ENCODE measurements at regions not wholly inside any gene's neighbourhood (a gene's known extent, or its start where the extent isn't known, plus 50 kb on each side); places are given as distances from the start of the nearest gene placed in this dataset.

- H2AFZ ChIP-seq (ENCODE audit: control insufficient read depth, low read length): no peak overlapping the region
- DNase-seq (ENCODE audit: low read depth, low spot score): no peak
- no peak overlapping the region for H3K4me2 ChIP-seq (ENCODE audit: control insufficient read depth, extremely low read depth, insufficient read depth, low read depth, low read length)
- dilution Hi-C loops (cut with MboI; ENCODE audit: extremely low pct_ligation_motif_present, low sequenced_read_pairs): no loop called here
- H3K27me3 ChIP-seq (ENCODE audit: control insufficient read depth, extremely low read depth, insufficient read depth, low read length): peaks cover 7% of the 10 kb centered on the region
- H3K9ac ChIP-seq (ENCODE audit: control insufficient read depth, extremely low read depth, insufficient read depth, low read length): no peak overlapping the region
- no peaks in the 10 kb centered on the region for H3K79me2 ChIP-seq (ENCODE audit: control insufficient read depth, insufficient read depth, low read length)
- no peaks in the 10 kb centered on the region for H3K9me3 ChIP-seq (ENCODE audit: control insufficient read depth, low read depth, low read length)
- no peak overlapping the region for H3K27ac ChIP-seq (ENCODE audit: control insufficient read depth, insufficient read depth, low read length)
- H3K36me3 ChIP-seq (ENCODE audit: control insufficient read depth in 2 of 2, extremely low read depth in 1 of 2, insufficient read depth in 2 of 2, low read length in 2 of 2): no peaks in the 10 kb centered on the region
- H3K4me1 ChIP-seq (ENCODE audit: control insufficient read depth, extremely low read depth, insufficient read depth, low read length): no peaks in the 10 kb centered on the region
- no peaks in the 10 kb centered on the region for H4K20me1 ChIP-seq (ENCODE audit: control insufficient read depth, extremely low read depth, insufficient read depth, low read length)
- no peak for TF ChIP-seq EZH2 (IDR thresholded peaks at IDR 0.05; ENCODE audit: low read length)
- no peak for TF ChIP-seq CTCF (optimal IDR thresholded peaks at IDR 0.05 in 1 of 3, IDR thresholded peaks at IDR 0.05 in 1 of 3, conservative IDR thresholded peaks at IDR 0.05 in 1 of 3; ENCODE audit: extremely low read depth in 1 of 3, insufficient read depth in 2 of 3, low read length in 3 of 3)
- H3K9me1 ChIP-seq (ENCODE audit: control insufficient read depth, extremely low read depth, insufficient read depth, low read length): no peaks in the 10 kb centered on the region
- FAIRE-seq: no peak
- no peak overlapping the region for H3K4me3 ChIP-seq (ENCODE audit: control insufficient read depth in 2 of 3, extremely low read depth in 1 of 3, insufficient read depth in 2 of 3, low read depth in 1 of 3, low read length in 3 of 3)
Observed at GRCh38 chr7:32255036-32255435, 184.8 kb upstream of the PDE1C start.

GRCh38 chr7:32253299-32253698 lies 183.1 kb upstream of the PDE1C start:
- dilution Hi-C loops (cut with MboI; ENCODE audit: extremely low pct_ligation_motif_present, low sequenced_read_pairs): no loop called here
- Histone ChIP-seq H3K4me3 (ENCODE audit: control insufficient read depth in 2 of 3, extremely low read depth in 1 of 3, insufficient read depth in 2 of 3, low read depth in 1 of 3, low read length in 3 of 3) (no peak overlapping the region), H2AFZ (ENCODE audit: control insufficient read depth, low read length) (no peak overlapping the region), H3K4me2 (ENCODE audit: control insufficient read depth, extremely low read depth, insufficient read depth, low read depth, low read length) (no peak overlapping the region), H4K20me1 (ENCODE audit: control insufficient read depth, extremely low read depth, insufficient read depth, low read length) (no peaks in the 10 kb centered on the region), H3K4me1 (ENCODE audit: control insufficient read depth, extremely low read depth, insufficient read depth, low read length) (no peaks in the 10 kb centered on the region), H3K27ac (ENCODE audit: control insufficient read depth, insufficient read depth, low read length) (no peak overlapping the region), H3K27me3 (ENCODE audit: control insufficient read depth, extremely low read depth, insufficient read depth, low read length) (peaks cover 7% of the 10 kb centered on the region), H3K9me1 (ENCODE audit: control insufficient read depth, extremely low read depth, insufficient read depth, low read length) (no peaks in the 10 kb centered on the region), H3K36me3 (ENCODE audit: control insufficient read depth in 2 of 2, extremely low read depth in 1 of 2, insufficient read depth in 2 of 2, low read length in 2 of 2) (no peaks in the 10 kb centered on the region), H3K9ac (ENCODE audit: control insufficient read depth, extremely low read depth, insufficient read depth, low read length) (no peak overlapping the region), H3K9me3 (ENCODE audit: control insufficient read depth, low read depth, low read length) (no peaks in the 10 kb centered on the region), H3K79me2 (ENCODE audit: control insufficient read depth, insufficient read depth, low read length) (no peaks in the 10 kb centered on the region)
- TF ChIP-seq EZH2 (IDR thresholded peaks at IDR 0.05; ENCODE audit: low read length): no peak
- FAIRE-seq (no peak), DNase-seq (ENCODE audit: low read depth, low spot score) (no peak)

- Histone ChIP-seq H3K36me3 (ENCODE audit: control insufficient read depth in 2 of 2, extremely low read depth in 1 of 2, insufficient read depth in 2 of 2, low read length in 2 of 2) (no peaks in the 10 kb centered on the region), H3K9me1 (ENCODE audit: control insufficient read depth, extremely low read depth, insufficient read depth, low read length) (no peaks in the 10 kb centered on the region), H3K79me2 (ENCODE audit: control insufficient read depth, insufficient read depth, low read length) (no peaks in the 10 kb centered on the region), H3K4me2 (ENCODE audit: control insufficient read depth, extremely low read depth, insufficient read depth, low read depth, low read length) (no peak overlapping the region), H2AFZ (ENCODE audit: control insufficient read depth, low read length) (no peak overlapping the region), H3K4me1 (ENCODE audit: control insufficient read depth, extremely low read depth, insufficient read depth, low read length) (no peaks in the 10 kb centered on the region), H4K20me1 (ENCODE audit: control insufficient read depth, extremely low read depth, insufficient read depth, low read length) (no peaks in the 10 kb centered on the region), H3K9ac (ENCODE audit: control insufficient read depth, extremely low read depth, insufficient read depth, low read length) (no peak overlapping the region), H3K4me3 (ENCODE audit: control insufficient read depth in 2 of 3, extremely low read depth in 1 of 3, insufficient read depth in 2 of 3, low read depth in 1 of 3, low read length in 3 of 3) (no peak overlapping the region), H3K27me3 (ENCODE audit: control insufficient read depth, extremely low read depth, insufficient read depth, low read length) (peaks cover 7% of the 10 kb centered on the region), H3K27ac (ENCODE audit: control insufficient read depth, insufficient read depth, low read length) (no peak overlapping the region), H3K9me3 (ENCODE audit: control insufficient read depth, low read depth, low read length) (no peaks in the 10 kb centered on the region)
- dilution Hi-C loops (cut with MboI; ENCODE audit: extremely low pct_ligation_motif_present, low sequenced_read_pairs): no loop called here
- TF ChIP-seq EZH2 (IDR thresholded peaks at IDR 0.05; ENCODE audit: low read length) (no peak), CTCF (optimal IDR thresholded peaks at IDR 0.05 in 1 of 3, IDR thresholded peaks at IDR 0.05 in 1 of 3, conservative IDR thresholded peaks at IDR 0.05 in 1 of 3; ENCODE audit: extremely low read depth in 1 of 3, insufficient read depth in 2 of 3, low read length in 3 of 3) (no peak)
- FAIRE-seq (no peak), DNase-seq (ENCODE audit: low read depth, low spot score) (no peak)
Observed at GRCh38 chr7:32251659-32252058, 181.5 kb upstream of the PDE1C start.
